ENCODE measurements at regions not wholly inside any gene's neighbourhood (a gene's known extent, or its start where the extent isn't known, plus 50 kb on each side); places are given as distances from the start of the nearest gene placed in this dataset.

- Histone ChIP-seq H2AFZ (ENCODE audit: low read length) (no peak overlapping the region), H3K4me1 (ENCODE audit: control insufficient read depth, extremely low read depth, insufficient read depth, low read length) (no peaks in the 10 kb centered on the region), H3K27me3 (ENCODE audit: control insufficient read depth, insufficient read depth, low read length) (no peaks in the 10 kb centered on the region), H3K9me3 (ENCODE audit: control insufficient read depth, insufficient read depth, low read depth, low read length) (no peaks in the 10 kb centered on the region), H3K9ac (ENCODE audit: insufficient read depth, low read length) (no peak overlapping the region), H4K20me1 (ENCODE audit: control insufficient read depth, extremely low read depth, insufficient read depth, low read length) (no peaks in the 10 kb centered on the region), H3K4me2 (ENCODE audit: extremely low read depth, insufficient read depth, low read length) (no peak overlapping the region), H3K27ac (ENCODE audit: insufficient read depth, low read length) (no peak overlapping the region), H3K79me2 (ENCODE audit: control insufficient read depth, insufficient read depth, low read length) (no peaks in the 10 kb centered on the region), H3K36me3 (ENCODE audit: control insufficient read depth, insufficient read depth, low read length) (no peaks in the 10 kb centered on the region), H3K4me3 (replicated peaks in 1 of 4; ENCODE audit: control extremely low read depth in 1 of 4, insufficient read depth in 1 of 4, low read depth in 3 of 4, low read length in 4 of 4) (no peak overlapping the region)
- no peak for TF ChIP-seq CTCF (conservative IDR thresholded peaks at IDR 0.05 in 1 of 2, IDR thresholded peaks at IDR 0.05 in 1 of 2; ENCODE audit: low read depth in 1 of 2, low read length in 2 of 2)
- TF ChIP-seq EZH2 (IDR thresholded peaks at IDR 0.05; ENCODE audit: low read length, missing control alignments): no peak
- DNase-seq (ENCODE audit: low read depth in 2 of 2): no peak
These were observed 271.8 kb downstream of the RRAGC start for GRCh38 chr1:38587766-38588165.

- Histone ChIP-seq H3K4me3 (replicated peaks in 1 of 4; ENCODE audit: control extremely low read depth in 1 of 4, insufficient read depth in 1 of 4, low read depth in 3 of 4, low read length in 4 of 4) (no peak overlapping the region), H3K4me1 (ENCODE audit: control insufficient read depth, extremely low read depth, insufficient read depth, low read length) (no peaks in the 10 kb centered on the region), H3K36me3 (ENCODE audit: control insufficient read depth, insufficient read depth, low read length) (no peaks in the 10 kb centered on the region), H3K27ac (ENCODE audit: insufficient read depth, low read length) (no peak overlapping the region), H3K27me3 (ENCODE audit: control insufficient read depth, insufficient read depth, low read length) (no peaks in the 10 kb centered on the region), H3K4me2 (ENCODE audit: extremely low read depth, insufficient read depth, low read length) (no peak overlapping the region), H2AFZ (ENCODE audit: low read length) (no peak overlapping the region), H3K79me2 (ENCODE audit: control insufficient read depth, insufficient read depth, low read length) (no peaks in the 10 kb centered on the region), H3K9ac (ENCODE audit: insufficient read depth, low read length) (no peak overlapping the region), H3K9me3 (ENCODE audit: control insufficient read depth, insufficient read depth, low read depth, low read length) (no peaks in the 10 kb centered on the region), H4K20me1 (ENCODE audit: control insufficient read depth, extremely low read depth, insufficient read depth, low read length) (no peaks in the 10 kb centered on the region)
- TF ChIP-seq EZH2 (IDR thresholded peaks at IDR 0.05; ENCODE audit: low read length, missing control alignments) (no peak), CTCF (conservative IDR thresholded peaks at IDR 0.05 in 1 of 2, IDR thresholded peaks at IDR 0.05 in 1 of 2; ENCODE audit: low read depth in 1 of 2, low read length in 2 of 2) (peak; percentile 45 to 85)
- peak in 1 of 2 donors; percentile 9 for DNase-seq (ENCODE audit: low read depth in 2 of 2)
These were observed 272.5 kb downstream of the RRAGC start for GRCh38 chr1:38586993-38587646.

- Histone ChIP-seq H3K4me2 (ENCODE audit: extremely low read depth, insufficient read depth, low read length) (no peak overlapping the region), H2AFZ (ENCODE audit: low read length) (no peak overlapping the region), H3K4me1 (ENCODE audit: control insufficient read depth, extremely low read depth, insufficient read depth, low read length) (no peaks in the 10 kb centered on the region), H3K27ac (ENCODE audit: insufficient read depth, low read length) (no peak overlapping the region), H3K27me3 (ENCODE audit: control insufficient read depth, insufficient read depth, low read length) (no peaks in the 10 kb centered on the region), H3K36me3 (ENCODE audit: control insufficient read depth, insufficient read depth, low read length) (no peaks in the 10 kb centered on the region), H4K20me1 (ENCODE audit: control insufficient read depth, extremely low read depth, insufficient read depth, low read length) (no peaks in the 10 kb centered on the region), H3K9ac (ENCODE audit: insufficient read depth, low read length) (no peak overlapping the region), H3K9me3 (ENCODE audit: control insufficient read depth, insufficient read depth, low read depth, low read length) (no peaks in the 10 kb centered on the region), H3K79me2 (ENCODE audit: control insufficient read depth, insufficient read depth, low read length) (no peaks in the 10 kb centered on the region), H3K4me3 (replicated peaks in 1 of 4; ENCODE audit: control extremely low read depth in 1 of 4, insufficient read depth in 1 of 4, low read depth in 3 of 4, low read length in 4 of 4) (no peak overlapping the region)
- peak in 1 of 2 donors; percentile 30 for DNase-seq (ENCODE audit: low read depth in 2 of 2)
- TF ChIP-seq EZH2 (IDR thresholded peaks at IDR 0.05; ENCODE audit: low read length, missing control alignments): no peak
These were observed 273.6 kb downstream of the RRAGC start for GRCh38 chr1:38585971-38586370.

Measured in fibroblast of lung (primary cell).